ENCODE measurements at regions not wholly inside any gene's neighbourhood (a gene's known extent, or its start where the extent isn't known, plus 50 kb on each side); places are given as distances from the start of the nearest gene placed in this dataset.

GRCh38 chr18:40613721-40614120 is 1341.3 kb upstream of the PIK3C3 start:
- TF ChIP-seq NFRKB (IDR thresholded peaks at IDR 0.05) (no peak), ELF4 (IDR thresholded peaks at IDR 0.05) (no peak), FOXA1 (IDR thresholded peaks at IDR 0.05) (no peak), SP1 (IDR thresholded peaks at IDR 0.05) (no peak), FOXM1 (IDR thresholded peaks at IDR 0.05; ENCODE audit: borderline replicate concordance) (no peak), PKNOX1 (IDR thresholded peaks at IDR 0.05) (no peak), FOXK2 (IDR thresholded peaks at IDR 0.05) (no peak), BHLHE40 (IDR thresholded peaks at IDR 0.05; ENCODE audit: borderline replicate concordance) (no peak), HDGF (IDR thresholded peaks at IDR 0.05; ENCODE audit: borderline replicate concordance) (no peak), LEF1 (IDR thresholded peaks at IDR 0.05; ENCODE audit: borderline replicate concordance) (no peak), ARNT (IDR thresholded peaks at IDR 0.05) (no peak)

Measured in HEK293T (cell line).